ENCODE measurements at regions not wholly inside any gene's neighbourhood (a gene's known extent, or its start where the extent isn't known, plus 50 kb on each side); places are given as distances from the start of the nearest gene placed in this dataset.

DNA sequence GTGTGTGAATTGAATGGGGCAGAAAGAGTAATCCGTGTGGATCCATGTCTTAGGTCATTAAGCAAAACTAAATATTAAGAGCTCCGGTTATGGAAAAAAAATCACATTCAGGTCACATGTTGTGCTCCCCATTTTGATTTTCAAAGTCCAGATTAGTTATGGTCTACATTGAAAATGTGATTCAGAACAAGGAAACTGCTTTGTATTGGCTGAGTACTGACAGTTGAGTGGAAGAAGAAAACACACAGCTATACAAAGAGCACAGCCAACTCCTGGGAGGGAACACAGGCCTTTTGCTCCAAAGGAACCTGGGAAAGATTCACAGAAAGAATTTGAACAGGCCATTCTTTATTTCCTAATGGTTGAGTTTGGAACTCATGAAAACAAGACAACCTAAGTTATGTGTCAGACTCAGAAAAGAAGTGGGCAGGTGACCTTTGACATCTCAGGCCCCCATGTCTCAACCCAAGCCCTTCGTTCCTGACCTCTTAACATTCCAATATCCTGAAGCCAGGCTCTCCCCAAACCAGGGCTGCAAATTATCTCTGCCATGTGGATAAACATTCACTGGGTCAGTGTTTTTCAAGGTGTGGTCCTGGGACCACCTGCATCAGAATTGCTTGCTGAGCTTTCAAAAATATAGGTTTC is 159.3 kb upstream of the LMO4 start:
- no peak for TF ChIP-seq EZH2 (IDR thresholded peaks at IDR 0.05; ENCODE audit: borderline replicate concordance, low read length)
- TF ChIP-seq CTCF (IDR thresholded peaks at IDR 0.05; ENCODE audit: low read length) = no peak

Measured in OCI-LY1 (cell line).